Ascending aorta (tissue), 2 donors: ENCODE measurements at regions not wholly inside any gene's neighbourhood (a gene's known extent, or its start where the extent isn't known, plus 50 kb on each side); places are given as distances from the start of the nearest gene placed in this dataset.
A peak's percentile ranks its signal among the peaks of the same experiment; 100 is the strongest.
"Not testable (repeated sequence)": the region's sequence is repeated elsewhere in the genome, so short reads cannot be mapped to it uniquely, and the experiment has no call there.

Source experiments
- DNase-seq, 2 donors: peaks; one replicate each; pipeline ENCODE4 v3.0.0-alpha.2; 2019; ENCODE audit warnings: low spot score in 2 of 2
- H3K27ac ChIP-seq, 2 donors: fragments of 200-600 bp; sonication (generic); one replicate each; pipeline ENCODE4 v1.5.1; 2016 to 2017; ENCODE audit warnings: mild to moderate bottlenecking in 1 of 2
- H3K27me3 ChIP-seq: fragments of 200-600 bp; sonication (generic); one replicate; pipeline ENCODE4 v1.5.1; 2017
- H3K36me3 ChIP-seq, 2 donors: fragments of 200-600 bp; sonication (generic); one replicate each; pipeline ENCODE4 v1.5.1; 2016
- H3K4me1 ChIP-seq, 2 donors: fragments of 200-600 bp; sonication (generic); one replicate each; pipeline ENCODE4 v1.5.1; 2016 to 2017; ENCODE audit warnings: mild to moderate bottlenecking in 1 of 2
- H3K4me3 ChIP-seq, 2 donors: fragments of 200-600 bp; sonication (generic); one replicate each; pipeline ENCODE4 v1.5.1; 2016 to 2017; ENCODE audit warnings: mild to moderate bottlenecking in 1 of 2
- H3K9me3 ChIP-seq, 2 donors: fragments of 200-600 bp; sonication (generic); one replicate each; pipeline ENCODE4 v1.5.1; 2016
- intact Hi-C: fragments of 100-400 bp; cut with DNase I; formaldehyde crosslinking; loops from one replicate; pipeline ENCODE4 v1.15.1; 2023
- TF ChIP-seq, protein P1 (sequence below), 3 experiments: fragments of 200-600 bp in 2 of 3; fragments of 450-650 bp in 1 of 3; sonication (generic) in 2 of 3; IDR thresholded peaks; one replicate each; pipeline ENCODE4 v1.5.1; 2016 to 2019; ENCODE audit warnings: antibody characterized with exemption in 3 of 3, mild to moderate bottlenecking in 1 of 3, moderate library complexity in 1 of 3

DNA sequence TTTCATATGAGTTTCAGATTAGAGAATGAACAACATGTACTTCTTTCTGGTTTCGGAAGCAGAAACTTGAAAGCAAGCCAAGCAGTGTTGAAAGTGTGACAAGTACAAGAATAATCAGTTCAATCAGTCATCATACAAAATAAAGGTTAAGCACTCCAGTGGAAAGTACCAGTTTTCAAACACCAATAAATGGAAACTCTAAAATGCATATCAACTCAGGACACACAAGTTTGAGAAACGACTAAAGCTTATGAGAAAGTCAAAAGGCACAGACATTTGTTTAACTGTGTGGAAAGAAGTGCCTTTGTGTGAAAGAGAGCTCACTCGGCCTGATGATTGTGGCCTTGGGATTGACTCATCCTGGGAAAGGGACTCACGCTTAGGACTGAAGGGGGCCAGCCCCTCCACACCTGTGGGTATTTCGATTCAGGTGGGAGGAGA, 60.6 kb upstream of the AKR1C1 start:
- peaks cover 0 to 27% of the 10 kb centered on the region in 2 donors for H3K4me1 ChIP-seq

DNA sequence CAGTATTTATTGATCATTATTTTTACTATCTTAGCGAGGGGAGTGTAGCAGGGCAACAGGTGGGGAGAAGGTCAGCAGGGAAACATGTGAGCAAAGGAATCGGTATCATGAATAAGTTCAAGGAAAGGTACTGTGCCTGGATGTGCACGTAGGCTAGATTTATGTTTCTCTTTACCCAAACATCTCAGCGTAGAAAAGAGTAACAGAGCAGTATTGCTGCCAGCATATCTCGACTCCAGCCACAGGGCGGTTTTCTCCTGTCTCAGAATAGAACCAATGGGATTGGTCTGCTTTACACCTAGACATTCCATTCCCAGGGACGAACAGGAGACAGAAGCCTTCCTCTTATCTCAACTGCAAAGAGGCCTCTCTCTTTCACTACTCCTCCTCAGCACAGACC, 60.1 kb upstream of the AKR1C1 start:
- H3K27me3 ChIP-seq, DNase-seq, H3K36me3 ChIP-seq, H3K9me3 ChIP-seq, H3K4me3 ChIP-seq: not testable (repeated sequence)
- Histone ChIP-seq H3K27ac (peak overlapping the region; percentile 67 to 73), H3K4me1 (peaks cover 0 to 27% of the 10 kb centered on the region in 2 donors)
- intact Hi-C loops = loop anchor here (5.0 kb wide), 2 partner anchors 39 to 51 kb away; no protein-coding TSS in a partner anchor

More for the DNA sequence above, 60.6 kb upstream of the AKR1C1 start:
- H3K9me3 ChIP-seq = no peaks in the 10 kb centered on the region
- TF ChIP-seq, protein P1, sequence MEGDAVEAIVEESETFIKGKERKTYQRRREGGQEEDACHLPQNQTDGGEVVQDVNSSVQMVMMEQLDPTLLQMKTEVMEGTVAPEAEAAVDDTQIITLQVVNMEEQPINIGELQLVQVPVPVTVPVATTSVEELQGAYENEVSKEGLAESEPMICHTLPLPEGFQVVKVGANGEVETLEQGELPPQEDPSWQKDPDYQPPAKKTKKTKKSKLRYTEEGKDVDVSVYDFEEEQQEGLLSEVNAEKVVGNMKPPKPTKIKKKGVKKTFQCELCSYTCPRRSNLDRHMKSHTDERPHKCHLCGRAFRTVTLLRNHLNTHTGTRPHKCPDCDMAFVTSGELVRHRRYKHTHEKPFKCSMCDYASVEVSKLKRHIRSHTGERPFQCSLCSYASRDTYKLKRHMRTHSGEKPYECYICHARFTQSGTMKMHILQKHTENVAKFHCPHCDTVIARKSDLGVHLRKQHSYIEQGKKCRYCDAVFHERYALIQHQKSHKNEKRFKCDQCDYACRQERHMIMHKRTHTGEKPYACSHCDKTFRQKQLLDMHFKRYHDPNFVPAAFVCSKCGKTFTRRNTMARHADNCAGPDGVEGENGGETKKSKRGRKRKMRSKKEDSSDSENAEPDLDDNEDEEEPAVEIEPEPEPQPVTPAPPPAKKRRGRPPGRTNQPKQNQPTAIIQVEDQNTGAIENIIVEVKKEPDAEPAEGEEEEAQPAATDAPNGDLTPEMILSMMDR (IDR thresholded peaks at IDR 0.05) = no peak
- H3K4me3 ChIP-seq = peak overlapping the region; percentile 22 to 33
- no peaks in the 10 kb centered on the region for H3K27me3 ChIP-seq
- H3K27ac ChIP-seq = peak overlapping the region; percentile 67 to 73
- no peak for DNase-seq
- no peaks in the 10 kb centered on the region for H3K36me3 ChIP-seq
- intact Hi-C loops = loop anchor here (5.0 kb wide), 2 partner anchors 40 to 50 kb away; no protein-coding TSS in a partner anchor

DNA sequence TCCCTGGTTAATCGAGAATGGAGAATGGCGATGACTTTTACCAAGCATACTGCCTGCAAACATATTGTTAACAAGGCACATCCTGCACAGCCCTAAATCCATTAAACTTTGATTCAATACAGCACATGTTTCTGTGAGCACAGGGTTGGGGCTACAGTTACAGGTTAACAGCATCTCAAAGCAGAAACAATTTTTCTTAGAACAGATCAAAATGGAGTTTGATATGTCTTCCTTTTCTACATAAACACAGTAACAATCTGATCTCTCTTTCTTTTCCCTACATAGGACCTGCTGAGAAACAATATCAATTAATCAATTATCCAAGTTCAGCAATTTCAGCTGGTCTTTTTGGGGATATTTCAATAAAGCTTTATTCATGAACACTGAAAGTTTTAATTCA, 59.5 kb upstream of the AKR1C1 start:
- H3K27me3 ChIP-seq, H3K36me3 ChIP-seq, H3K4me3 ChIP-seq, DNase-seq, H3K9me3 ChIP-seq, H3K27ac ChIP-seq: not testable (repeated sequence)
- intact Hi-C loops = loop anchor here (5.0 kb wide), 2 partner anchors 39 to 51 kb away; no protein-coding TSS in a partner anchor
- peaks cover 0 to 27% of the 10 kb centered on the region in 2 donors for H3K4me1 ChIP-seq

DNA sequence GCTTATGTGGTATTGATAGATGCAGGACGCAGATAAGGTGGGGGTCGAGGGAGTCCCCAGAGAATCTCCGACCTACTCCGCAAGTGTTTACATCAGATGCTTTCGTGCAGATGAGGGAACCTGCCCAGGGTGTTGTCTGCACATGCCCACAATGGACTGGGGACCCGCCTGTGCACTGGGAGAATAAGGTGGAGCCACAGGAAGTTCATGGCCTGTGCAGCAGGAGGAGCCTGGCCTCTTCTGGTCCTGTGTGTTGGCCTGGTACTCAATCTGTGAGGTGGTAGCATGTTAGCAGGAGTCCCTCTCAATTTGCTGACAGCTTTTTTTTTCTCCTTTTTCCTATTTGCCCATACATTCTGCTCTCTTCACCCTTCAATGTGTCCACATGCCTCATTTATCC, 54.1 kb upstream of the AKR1C1 start:
- intact Hi-C loops = no loop called here
- Histone ChIP-seq H3K36me3 (no peaks in the 10 kb centered on the region), H3K27ac (no peak overlapping the region), H3K27me3 (no peaks in the 10 kb centered on the region), H3K9me3 (no peaks in the 10 kb centered on the region), H3K4me1 (no peaks in the 10 kb centered on the region), H3K4me3 (no peak overlapping the region)
- TF ChIP-seq, protein P1 (IDR thresholded peaks at IDR 0.05) = no peak
- DNase-seq = no peak
